ENCODE measurements at regions not wholly inside any gene's neighbourhood (a gene's known extent, or its start where the extent isn't known, plus 50 kb on each side); places are given as distances from the start of the nearest gene placed in this dataset.

DNA sequence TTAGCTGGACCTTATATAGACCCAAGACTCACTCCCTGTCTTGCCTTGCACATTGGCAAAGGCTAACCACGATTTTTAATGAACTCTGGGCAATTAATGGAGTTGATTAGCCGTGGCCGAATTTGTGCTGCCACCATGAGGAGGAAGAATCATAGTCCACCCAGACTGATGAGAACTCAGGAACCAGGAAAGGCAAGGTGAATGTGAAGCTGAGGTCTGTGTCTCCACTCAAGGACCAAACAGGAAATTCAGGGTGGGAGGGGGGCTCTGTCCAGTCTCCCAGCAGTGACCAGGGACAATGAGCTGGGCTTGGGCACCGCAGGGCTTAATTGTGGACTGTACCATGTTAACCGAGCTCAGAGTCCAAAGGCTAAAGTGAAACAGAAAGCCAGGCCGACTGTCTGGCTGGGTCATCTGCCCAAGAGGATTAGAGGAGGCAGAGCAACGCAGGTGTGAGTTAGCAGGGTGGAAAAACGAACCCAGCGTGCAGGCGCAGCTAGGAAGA is 127.0 kb upstream of the JCAD start:
- H3K27me3 ChIP-seq (ENCODE audit: insufficient read depth, low read length, poor library complexity, severe bottlenecking), result no peaks in the 10 kb centered on the region
- no peak overlapping the region for H3K9ac ChIP-seq (ENCODE audit: low read depth, low read length, poor library complexity, severe bottlenecking)
- H3K9me2 ChIP-seq (replicated peaks; ENCODE audit: low read depth, low read length), result no peaks in the 10 kb centered on the region
- H3K79me2 ChIP-seq (ENCODE audit: insufficient read depth, low read length), result no peaks in the 10 kb centered on the region
- H4K20me1 ChIP-seq (ENCODE audit: insufficient read depth, low read length, poor library complexity, severe bottlenecking), result no peaks in the 10 kb centered on the region
- H2AFZ ChIP-seq (ENCODE audit: low read length), result no peak overlapping the region
- no peaks in the 10 kb centered on the region for H3K36me3 ChIP-seq (ENCODE audit: insufficient read depth, low read length)
- H3F3A ChIP-seq (ENCODE audit: low read depth), result no peaks in the 10 kb centered on the region
- TF ChIP-seq EZH2phosphoT487 (IDR thresholded peaks at IDR 0.05; ENCODE audit: borderline replicate concordance), result no peak
- TF ChIP-seq CTCF (conservative IDR thresholded peaks at IDR 0.05; ENCODE audit: low read length), result peak; percentile 24; the same call in 1 of the 2 replicates
- no peak overlapping the region for H3K4me3 ChIP-seq (ENCODE audit: low read length, poor library complexity, severe bottlenecking)
- H3K9me3 ChIP-seq (ENCODE audit: insufficient read depth, low read depth, low read length), result no peaks in the 10 kb centered on the region
- H3K4me1 ChIP-seq (ENCODE audit: insufficient read depth, low read length, poor library complexity, severe bottlenecking), result no peaks in the 10 kb centered on the region
- H3K4me2 ChIP-seq (ENCODE audit: low read depth, low read length, poor library complexity, severe bottlenecking), result no peak overlapping the region

DNA sequence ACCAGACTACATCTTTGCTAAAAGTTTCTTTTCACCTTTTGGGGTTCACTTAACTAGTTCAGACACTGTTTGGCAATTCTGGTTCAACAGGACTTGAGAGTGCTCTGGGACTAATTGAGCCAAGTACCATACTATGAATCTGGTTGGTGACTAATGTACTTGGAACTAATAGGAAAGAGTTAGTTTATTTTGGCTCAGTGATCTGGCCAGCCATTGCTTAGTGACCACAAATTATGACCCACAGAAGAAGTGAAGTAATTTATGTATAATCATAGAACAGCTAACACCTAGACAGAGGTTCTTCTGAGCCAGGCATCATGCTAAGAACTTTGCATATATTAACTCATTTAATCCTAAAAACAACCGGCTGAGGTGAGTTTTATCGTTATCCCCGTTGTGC is 126.5 kb upstream of the JCAD start:
- Histone ChIP-seq H3K9me2 (replicated peaks; ENCODE audit: low read depth, low read length) (no peaks in the 10 kb centered on the region), H3K4me2 (ENCODE audit: low read depth, low read length, poor library complexity, severe bottlenecking) (no peak overlapping the region), H3K4me3 (ENCODE audit: low read length, poor library complexity, severe bottlenecking) (no peak overlapping the region), H3K27me3 (ENCODE audit: insufficient read depth, low read length, poor library complexity, severe bottlenecking) (no peaks in the 10 kb centered on the region), H2AFZ (ENCODE audit: low read length) (no peak overlapping the region), H3K79me2 (ENCODE audit: insufficient read depth, low read length) (no peaks in the 10 kb centered on the region), H3K9me3 (ENCODE audit: insufficient read depth, low read depth, low read length) (no peaks in the 10 kb centered on the region), H4K20me1 (ENCODE audit: insufficient read depth, low read length, poor library complexity, severe bottlenecking) (no peaks in the 10 kb centered on the region), H3F3A (ENCODE audit: low read depth) (no peaks in the 10 kb centered on the region), H3K36me3 (ENCODE audit: insufficient read depth, low read length) (no peaks in the 10 kb centered on the region), H3K9ac (ENCODE audit: low read depth, low read length, poor library complexity, severe bottlenecking) (no peak overlapping the region), H3K4me1 (ENCODE audit: insufficient read depth, low read length, poor library complexity, severe bottlenecking) (no peaks in the 10 kb centered on the region)
- no peak for TF ChIP-seq EZH2phosphoT487 (IDR thresholded peaks at IDR 0.05; ENCODE audit: borderline replicate concordance)
- TF ChIP-seq CTCF (conservative IDR thresholded peaks at IDR 0.05; ENCODE audit: low read length), result no peak

DNA sequence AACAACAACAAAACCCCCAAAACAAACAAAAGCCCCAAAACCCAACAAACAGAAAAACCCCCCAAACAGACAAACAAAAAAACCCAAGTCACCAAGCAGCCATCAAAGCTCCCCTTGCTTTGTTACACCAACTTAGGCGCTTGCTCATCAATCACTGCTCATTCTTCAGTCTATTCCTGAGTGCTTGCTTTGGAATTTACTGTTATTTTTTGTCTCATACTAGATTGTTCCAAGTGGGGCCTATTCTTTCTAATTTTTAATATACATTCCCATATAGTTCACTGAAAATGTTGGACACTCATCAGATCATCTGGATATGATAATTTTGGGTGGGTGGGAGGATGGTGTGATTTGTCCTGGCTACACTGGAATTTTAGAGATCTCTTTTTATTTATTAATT is 126.0 kb upstream of the JCAD start:
- no peak overlapping the region for H3K4me2 ChIP-seq (ENCODE audit: low read depth, low read length, poor library complexity, severe bottlenecking)
- H2AFZ ChIP-seq (ENCODE audit: low read length), result no peak overlapping the region
- H3K9ac ChIP-seq (ENCODE audit: low read depth, low read length, poor library complexity, severe bottlenecking), result no peak overlapping the region
- no peaks in the 10 kb centered on the region for H3K4me1 ChIP-seq (ENCODE audit: insufficient read depth, low read length, poor library complexity, severe bottlenecking)
- H3K79me2 ChIP-seq (ENCODE audit: insufficient read depth, low read length), result no peaks in the 10 kb centered on the region
- no peaks in the 10 kb centered on the region for H3K9me3 ChIP-seq (ENCODE audit: insufficient read depth, low read depth, low read length)
- TF ChIP-seq EZH2phosphoT487 (IDR thresholded peaks at IDR 0.05; ENCODE audit: borderline replicate concordance) (no peak), CTCF (conservative IDR thresholded peaks at IDR 0.05; ENCODE audit: low read length) (no peak)
- no peaks in the 10 kb centered on the region for H3K9me2 ChIP-seq (replicated peaks; ENCODE audit: low read depth, low read length)
- no peaks in the 10 kb centered on the region for H4K20me1 ChIP-seq (ENCODE audit: insufficient read depth, low read length, poor library complexity, severe bottlenecking)
- no peak overlapping the region for H3K4me3 ChIP-seq (ENCODE audit: low read length, poor library complexity, severe bottlenecking)
- H3F3A ChIP-seq (ENCODE audit: low read depth), result no peaks in the 10 kb centered on the region
- H3K36me3 ChIP-seq (ENCODE audit: insufficient read depth, low read length), result no peaks in the 10 kb centered on the region
- no peaks in the 10 kb centered on the region for H3K27me3 ChIP-seq (ENCODE audit: insufficient read depth, low read length, poor library complexity, severe bottlenecking)

Measured in Loucy (cell line).